Natural killer cell (primary cell): ENCODE measurements at regions not wholly inside any gene's neighbourhood (a gene's known extent, or its start where the extent isn't known, plus 50 kb on each side); places are given as distances from the start of the nearest gene placed in this dataset.
A peak's percentile ranks its signal among the peaks of the same experiment; 100 is the strongest.

Experiments
- ATAC-seq, 3 donors: fragments of 150-1000 bp in 2 of 3; fragments of 200-7000 bp in 1 of 3; cut with Tn5 transposase; 1 replicate in 1 of 3; 2 replicates in 2 of 3; pipeline ENCODE4 v1.10.0; 2021; ENCODE audit warnings: mild to moderate bottlenecking in 2 of 3, moderate library complexity in 2 of 3
- DNase-seq, 2 donors: peaks; one replicate each; pipeline versions ENCODE4 v3.0.0 to v3.0.0-alpha.2; 2013 to 2021; ENCODE audit warnings: mixed read lengths in 1 of 2
- H3K27ac ChIP-seq: one replicate; pipeline ENCODE4 v1.5.1; 2013; ENCODE audit warnings: mild to moderate bottlenecking, low read length
- H3K27me3 ChIP-seq: one replicate; pipeline ENCODE4 v1.6.1; 2013; ENCODE audit warnings: low read length; ENCODE audit not compliant: control insufficient read depth, insufficient read depth
- H3K36me3 ChIP-seq: one replicate; pipeline ENCODE4 v1.6.1; 2013; ENCODE audit warnings: low read length; ENCODE audit not compliant: control insufficient read depth, insufficient read depth
- H3K4me1 ChIP-seq: one replicate; pipeline ENCODE4 v1.6.1; 2013; ENCODE audit warnings: low read length; ENCODE audit not compliant: control insufficient read depth, insufficient read depth
- H3K4me3 ChIP-seq: one replicate; pipeline ENCODE4 v1.5.1; 2013; ENCODE audit warnings: low read length
- H3K9me3 ChIP-seq: one replicate; pipeline ENCODE4 v1.6.1; 2013; ENCODE audit warnings: low read length; ENCODE audit not compliant: control insufficient read depth, insufficient read depth
- H3K27ac Mint-ChIP-seq, 2 donors: one replicate each; pipeline ENCODE4 v1.8.0; 2022; ENCODE audit warnings: mild to moderate bottlenecking in 2 of 2, mixed read lengths in 2 of 2, moderate library complexity in 1 of 2
- H3K27me3 Mint-ChIP-seq, 2 donors: one replicate each; pipeline ENCODE4 v1.8.0; 2022; ENCODE audit warnings: low read depth in 2 of 2, mixed read lengths in 2 of 2
- H3K36me3 Mint-ChIP-seq: one replicate; pipeline ENCODE4 v1.8.0; 2022; ENCODE audit warnings: mixed read lengths
- H3K4me1 Mint-ChIP-seq, 2 donors: one replicate each; pipeline ENCODE4 v1.8.0; 2022; ENCODE audit warnings: mixed read lengths in 2 of 2
- H3K4me3 Mint-ChIP-seq: one replicate; pipeline ENCODE4 v1.8.0; 2022; ENCODE audit warnings: mild to moderate bottlenecking, moderate library complexity, mixed read lengths
- H3K9me3 Mint-ChIP-seq, 2 donors: one replicate each; pipeline ENCODE4 v1.8.0; 2022; ENCODE audit warnings: mixed read lengths in 2 of 2
- WGBS: methylation state at CpG from one replicate; pipeline ENCODE4 v1.1.7; 2013; ENCODE audit warnings: missing lambda C conversion rate; ENCODE audit not compliant: insufficient coverage; 5-methylcytosine and 5-hydroxymethylcytosine counted together
- intact Hi-C: fragments of 100-400 bp; cut with micrococcal nuclease; formaldehyde crosslinking; loops from one replicate; pipeline ENCODE4 v1.14.2; 2022
- TF ChIP-seq, protein P1 (sequence below): fragments of 200-600 bp; IDR thresholded peaks from one replicate; pipeline ENCODE4 v1.8.0; 2022; ENCODE audit warnings: antibody characterized with exemption

DNA sequence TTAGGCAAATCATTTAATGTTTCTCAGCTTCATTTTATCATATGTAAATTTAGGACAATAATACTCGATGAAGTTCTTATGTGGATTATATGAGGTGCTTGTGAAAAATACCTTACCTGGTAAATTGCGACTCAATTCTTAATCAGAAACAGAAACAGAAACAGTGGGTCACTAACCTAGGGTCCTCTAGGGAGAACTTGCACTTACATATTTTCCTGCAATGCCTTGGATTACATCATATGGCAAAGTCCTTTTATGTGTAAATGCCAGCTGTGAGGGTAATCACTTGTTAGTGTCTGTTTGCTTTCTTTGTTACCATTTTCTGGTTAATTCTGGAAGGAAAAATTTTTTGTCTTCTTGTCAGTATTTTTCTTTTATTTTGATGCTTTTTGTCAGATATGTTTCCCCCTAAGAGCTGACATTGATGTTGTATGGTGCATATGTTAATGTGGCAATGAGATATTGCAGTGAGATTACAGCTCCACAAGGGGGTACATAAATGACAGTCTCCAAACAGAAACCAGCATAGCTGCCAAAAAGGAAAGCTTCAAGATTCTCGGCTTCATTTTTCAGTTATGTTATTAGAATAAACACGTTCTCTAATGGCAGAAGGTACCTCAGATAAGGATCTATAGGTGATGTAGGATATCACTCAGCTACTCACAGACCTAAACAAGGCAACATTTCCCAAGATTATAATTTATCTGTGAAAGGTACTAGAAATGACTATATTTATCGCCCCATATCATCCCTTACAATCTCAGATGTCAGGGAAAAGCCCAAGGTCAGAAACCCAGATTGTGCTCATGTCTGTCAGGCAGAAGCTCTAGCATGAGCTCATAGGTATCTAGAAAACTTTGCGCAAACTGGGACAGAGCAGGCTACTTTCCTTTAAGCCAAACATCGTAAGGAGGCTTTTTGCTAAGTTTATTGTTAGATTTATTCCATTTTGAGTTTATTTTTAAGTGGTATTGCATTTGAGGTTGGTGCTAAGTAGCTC lies 119.9 kb downstream of the FASLG start:
- Histone ChIP-seq H3K27me3 (no peaks in the 10 kb centered on the region), H3K4me3 (no peak overlapping the region), H3K4me1 (no peaks in the 10 kb centered on the region), H3K9me3 (no peaks in the 10 kb centered on the region), H3K27ac (no peak overlapping the region), H3K36me3 (no peaks in the 10 kb centered on the region)
- Mint-ChIP-seq H3K9me3 (no peaks in the 10 kb centered on the region), H3K27ac (peak overlapping the region; percentile 11 to 77), H3K36me3 (no peaks in the 10 kb centered on the region), H3K27me3 (no peaks in the 10 kb centered on the region), H3K4me1 (peaks cover 28 to 34% of the 10 kb centered on the region in 2 donors), H3K4me3 (peak overlapping the region; percentile 74)
- WGBS = 67% methylated on average over 6 of the region's 7 CpGs
- peak; percentile 79 to 87 (median 81) for ATAC-seq
- intact Hi-C loops = no loop called here
- TF ChIP-seq, protein P1, sequence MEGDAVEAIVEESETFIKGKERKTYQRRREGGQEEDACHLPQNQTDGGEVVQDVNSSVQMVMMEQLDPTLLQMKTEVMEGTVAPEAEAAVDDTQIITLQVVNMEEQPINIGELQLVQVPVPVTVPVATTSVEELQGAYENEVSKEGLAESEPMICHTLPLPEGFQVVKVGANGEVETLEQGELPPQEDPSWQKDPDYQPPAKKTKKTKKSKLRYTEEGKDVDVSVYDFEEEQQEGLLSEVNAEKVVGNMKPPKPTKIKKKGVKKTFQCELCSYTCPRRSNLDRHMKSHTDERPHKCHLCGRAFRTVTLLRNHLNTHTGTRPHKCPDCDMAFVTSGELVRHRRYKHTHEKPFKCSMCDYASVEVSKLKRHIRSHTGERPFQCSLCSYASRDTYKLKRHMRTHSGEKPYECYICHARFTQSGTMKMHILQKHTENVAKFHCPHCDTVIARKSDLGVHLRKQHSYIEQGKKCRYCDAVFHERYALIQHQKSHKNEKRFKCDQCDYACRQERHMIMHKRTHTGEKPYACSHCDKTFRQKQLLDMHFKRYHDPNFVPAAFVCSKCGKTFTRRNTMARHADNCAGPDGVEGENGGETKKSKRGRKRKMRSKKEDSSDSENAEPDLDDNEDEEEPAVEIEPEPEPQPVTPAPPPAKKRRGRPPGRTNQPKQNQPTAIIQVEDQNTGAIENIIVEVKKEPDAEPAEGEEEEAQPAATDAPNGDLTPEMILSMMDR = peak; percentile 49
- DNase-seq = peak in 1 of 2 donors; percentile 49

DNA sequence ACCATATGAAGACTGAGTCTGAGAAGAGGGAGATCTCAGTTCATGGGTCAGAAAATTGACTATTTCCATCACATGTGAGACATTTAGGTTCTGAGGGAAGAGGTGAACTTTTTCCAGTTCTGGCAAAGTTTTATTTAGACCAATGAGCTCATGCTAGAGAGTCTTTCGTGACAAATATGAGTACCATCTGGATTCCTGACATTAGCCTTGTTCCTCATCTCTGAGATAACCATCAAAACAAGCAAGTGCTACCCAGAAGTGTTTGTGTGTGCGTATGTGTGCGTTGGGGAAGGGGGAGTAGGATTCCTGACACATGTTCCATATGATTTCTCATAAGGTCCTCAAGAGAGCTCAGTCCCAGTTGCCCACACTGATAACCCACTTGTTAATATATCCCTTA lies 120.6 kb downstream of the FASLG start:
- Mint-ChIP-seq H3K9me3 (no peaks in the 10 kb centered on the region), H3K27me3 (no peaks in the 10 kb centered on the region), H3K4me1 (peaks cover 28 to 34% of the 10 kb centered on the region in 2 donors), H3K4me3 (peak overlapping the region; percentile 32), H3K27ac (peak overlapping the region; percentile 11 to 77), H3K36me3 (no peaks in the 10 kb centered on the region)
- no peak for ATAC-seq
- intact Hi-C loops = no loop called here
- Histone ChIP-seq H3K4me3 (no peak overlapping the region), H3K36me3 (no peaks in the 10 kb centered on the region), H3K27ac (no peak overlapping the region), H3K27me3 (no peaks in the 10 kb centered on the region), H3K4me1 (no peaks in the 10 kb centered on the region), H3K9me3 (no peaks in the 10 kb centered on the region)
- DNase-seq = no peak
- WGBS = 46% methylated on average over 1 of the region's 3 CpGs
- TF ChIP-seq, protein P1 = no peak

DNA sequence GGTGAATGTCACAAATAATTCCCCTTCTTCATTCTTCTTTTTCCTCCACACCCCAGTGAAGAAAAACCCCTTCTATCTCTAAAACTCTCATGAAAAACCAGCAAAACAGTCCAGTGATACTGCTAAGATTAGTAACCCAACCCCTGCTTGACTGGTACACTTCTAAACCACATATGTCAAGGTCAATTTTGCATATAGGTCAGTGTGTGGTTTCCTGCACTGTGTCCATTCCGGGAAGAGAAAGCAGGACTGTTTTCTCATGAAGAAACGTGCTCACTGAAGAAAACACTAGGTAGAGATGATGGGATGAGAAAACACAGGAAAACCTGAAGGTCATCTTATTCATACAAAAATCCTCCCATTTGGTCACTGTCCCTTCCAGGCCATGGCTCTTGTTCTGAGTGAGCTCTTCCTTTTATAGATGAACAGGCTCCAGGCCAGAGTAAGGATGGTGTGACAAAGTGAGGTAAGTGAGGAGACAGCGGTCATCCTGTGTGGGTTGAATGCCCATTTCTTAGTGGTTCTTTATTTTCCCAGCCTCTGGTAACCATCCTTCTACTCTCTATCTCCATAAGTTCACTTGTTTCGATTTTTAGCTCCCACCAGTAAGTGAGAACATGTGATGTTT lies 122.7 kb downstream of the FASLG start:
- TF ChIP-seq, protein P1 = no peak
- peak overlapping the region; percentile 21 for H3K4me3 Mint-ChIP-seq
- peaks cover 28 to 34% of the 10 kb centered on the region in 2 donors for H3K4me1 Mint-ChIP-seq
- no peaks in the 10 kb centered on the region for H3K36me3 Mint-ChIP-seq
- Histone ChIP-seq H3K9me3 (no peaks in the 10 kb centered on the region), H3K4me3 (no peak overlapping the region), H3K27me3 (no peaks in the 10 kb centered on the region), H3K36me3 (no peaks in the 10 kb centered on the region), H3K4me1 (no peaks in the 10 kb centered on the region), H3K27ac (peak overlapping the region; percentile 43)
- no peak for DNase-seq
- peak overlapping the region; percentile 25 to 50 for H3K27ac Mint-ChIP-seq
- no peaks in the 10 kb centered on the region for H3K9me3 Mint-ChIP-seq
- WGBS = 28% methylated on average over 3 of the region's 4 CpGs
- no peaks in the 10 kb centered on the region for H3K27me3 Mint-ChIP-seq
- intact Hi-C loops = no loop called here
- ATAC-seq = peak in 1 of 3 donors; percentile 44
